Jurkat, Clone E6-1 (cell line): ENCODE measurements at regions not wholly inside any gene's neighbourhood (a gene's known extent, or its start where the extent isn't known, plus 50 kb on each side); places are given as distances from the start of the nearest gene placed in this dataset.

ENCODE experiments used
- DNase-seq: peaks from one replicate; pipeline ENCODE4 v3.0.0-alpha.2; 2011; ENCODE audit warnings: low read depth, low spot score
- H3K4me3 ChIP-seq: 2 replicates; pipeline ENCODE4 v1.5.1; 2011; ENCODE audit warnings: mild to moderate bottlenecking, low read length, control low read depth, moderate library complexity

GRCh38 chr14:89618811-89619551 lies 201.9 kb upstream of the FOXN3 start:
- peak overlapping the region; percentile 71 for H3K4me3 ChIP-seq
- DNase-seq, result peak; percentile 69

GRCh38 chr14:89618330-89618708 lies 201.3 kb upstream of the FOXN3 start:
- peak overlapping the region; percentile 71 for H3K4me3 ChIP-seq
- DNase-seq, result no peak

- DNase-seq, result no peak
- H3K4me3 ChIP-seq, result peak overlapping the region; percentile 71
Measured at GRCh38 chr14:89617481-89618329, 200.7 kb upstream of the FOXN3 start.

GRCh38 chr14:89616852-89617341 lies 199.9 kb upstream of the FOXN3 start:
- H3K4me3 ChIP-seq, result peak overlapping the region; percentile 71
- DNase-seq, result peak; percentile 71

- DNase-seq, result no peak
- peak overlapping the region; percentile 71 for H3K4me3 ChIP-seq
Measured at GRCh38 chr14:89616425-89616824, 199.4 kb upstream of the FOXN3 start.

- DNase-seq, result no peak
- H3K4me3 ChIP-seq, result peak overlapping the region; percentile 6; the same call in 1 of the 2 replicates
Measured at GRCh38 chr14:89615421-89615820, 198.4 kb upstream of the FOXN3 start.

- no peak for DNase-seq
- no peak overlapping the region for H3K4me3 ChIP-seq
Measured at GRCh38 chr14:89614009-89614691, 197.1 kb upstream of the FOXN3 start.

GRCh38 chr14:89613260-89614008 lies 196.4 kb upstream of the FOXN3 start:
- H3K4me3 ChIP-seq, result peak overlapping the region; percentile 29
- DNase-seq, result no peak

- DNase-seq, result no peak
- no peak overlapping the region for H3K4me3 ChIP-seq
Measured at GRCh38 chr14:89609500-89610100, 192.6 kb upstream of the FOXN3 start.

GRCh38 chr14:89607453-89607852 lies 190.4 kb upstream of the FOXN3 start:
- no peak for DNase-seq
- H3K4me3 ChIP-seq, result no peak overlapping the region

GRCh38 chr14:89603938-89604480 lies 187.0 kb upstream of the FOXN3 start:
- no peak overlapping the region for H3K4me3 ChIP-seq
- DNase-seq, result no peak

GRCh38 chr14:89600950-89601826 lies 184.2 kb upstream of the FOXN3 start:
- no peak for DNase-seq
- H3K4me3 ChIP-seq, result no peak overlapping the region

- no peak overlapping the region for H3K4me3 ChIP-seq
- no peak for DNase-seq
Measured at GRCh38 chr14:89600029-89600428, 183.0 kb upstream of the FOXN3 start.

GRCh38 chr14:89598548-89599186 lies 181.6 kb upstream of the FOXN3 start:
- H3K4me3 ChIP-seq, result no peak overlapping the region
- DNase-seq, result no peak

GRCh38 chr14:89592961-89593360 lies 175.9 kb upstream of the FOXN3 start:
- DNase-seq, result no peak
- no peak overlapping the region for H3K4me3 ChIP-seq

- no peak overlapping the region for H3K4me3 ChIP-seq
- no peak for DNase-seq
Measured at GRCh38 chr14:89589400-89590118, 172.5 kb upstream of the FOXN3 start.
